Stomach (tissue), 4 donors: ENCODE measurements at regions not wholly inside any gene's neighbourhood (a gene's known extent, or its start where the extent isn't known, plus 50 kb on each side); places are given as distances from the start of the nearest gene placed in this dataset.

Source experiments
- EP300 ChIP-seq: sonication (generic); formaldehyde crosslinking; IDR thresholded peaks from one replicate; pipeline ENCODE4 v1.6.1; 2017; ENCODE audit warnings: antibody characterized with exemption
- POLR2A ChIP-seq, 4 donors: fragments of 450-650 bp; IDR thresholded peaks; one replicate each; pipeline ENCODE4 v1.6.1; 2016; ENCODE audit warnings: antibody characterized with exemption in 4 of 4, control low read depth in 2 of 4, mild to moderate bottlenecking in 1 of 4, moderate library complexity in 1 of 4
- POLR2AphosphoS5 ChIP-seq, 3 donors: sonication (generic); formaldehyde crosslinking; IDR thresholded peaks; one replicate each; pipeline ENCODE4 v1.6.1; 2016; ENCODE audit warnings: antibody characterized with exemption in 3 of 3
- TF ChIP-seq, protein P1 (sequence below), 7 experiments: fragments of 450-650 bp in 4 of 7; fragments of 200-600 bp in 3 of 7; sonication (generic) in 3 of 7; IDR thresholded peaks; one replicate each; pipeline ENCODE4 v1.5.1; 2016 to 2019; ENCODE audit warnings: antibody characterized with exemption in 7 of 7, control low read depth in 2 of 7, mild to moderate bottlenecking in 1 of 7

DNA sequence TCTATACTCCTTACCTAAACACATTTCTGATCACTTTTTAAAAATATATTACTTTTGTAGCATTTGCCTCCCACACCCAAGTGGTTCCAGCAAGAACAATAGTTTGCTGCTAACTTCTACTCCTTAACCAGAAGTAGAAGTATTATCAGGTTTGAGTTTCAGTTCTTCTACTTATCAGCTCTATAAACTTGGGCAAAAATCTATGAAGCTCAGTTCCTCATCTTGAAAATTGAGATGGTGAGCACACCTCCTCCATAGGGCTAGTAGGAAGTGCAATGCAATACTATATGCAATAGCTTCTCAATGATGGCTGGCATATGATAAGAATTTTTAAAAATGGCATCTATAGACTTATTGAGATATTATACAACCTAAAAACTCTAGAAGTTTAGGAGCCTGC, 283.7 kb downstream of the TLR4 start:
- TF ChIP-seq, protein P1, sequence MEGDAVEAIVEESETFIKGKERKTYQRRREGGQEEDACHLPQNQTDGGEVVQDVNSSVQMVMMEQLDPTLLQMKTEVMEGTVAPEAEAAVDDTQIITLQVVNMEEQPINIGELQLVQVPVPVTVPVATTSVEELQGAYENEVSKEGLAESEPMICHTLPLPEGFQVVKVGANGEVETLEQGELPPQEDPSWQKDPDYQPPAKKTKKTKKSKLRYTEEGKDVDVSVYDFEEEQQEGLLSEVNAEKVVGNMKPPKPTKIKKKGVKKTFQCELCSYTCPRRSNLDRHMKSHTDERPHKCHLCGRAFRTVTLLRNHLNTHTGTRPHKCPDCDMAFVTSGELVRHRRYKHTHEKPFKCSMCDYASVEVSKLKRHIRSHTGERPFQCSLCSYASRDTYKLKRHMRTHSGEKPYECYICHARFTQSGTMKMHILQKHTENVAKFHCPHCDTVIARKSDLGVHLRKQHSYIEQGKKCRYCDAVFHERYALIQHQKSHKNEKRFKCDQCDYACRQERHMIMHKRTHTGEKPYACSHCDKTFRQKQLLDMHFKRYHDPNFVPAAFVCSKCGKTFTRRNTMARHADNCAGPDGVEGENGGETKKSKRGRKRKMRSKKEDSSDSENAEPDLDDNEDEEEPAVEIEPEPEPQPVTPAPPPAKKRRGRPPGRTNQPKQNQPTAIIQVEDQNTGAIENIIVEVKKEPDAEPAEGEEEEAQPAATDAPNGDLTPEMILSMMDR (IDR thresholded peaks at IDR 0.05), result no peak
- TF ChIP-seq EP300 (no peak), POLR2A (IDR thresholded peaks at IDR 0.05) (no peak), POLR2AphosphoS5 (IDR thresholded peaks at IDR 0.05) (no peak)
